HG03354 (cell line): ENCODE measurements at regions not wholly inside any gene's neighbourhood (a gene's known extent, or its start where the extent isn't known, plus 50 kb on each side); places are given as distances from the start of the nearest gene placed in this dataset.
A peak's percentile ranks its signal among the peaks of the same experiment; 100 is the strongest.
"Not testable (repeated sequence)": the region's sequence is repeated elsewhere in the genome, so short reads cannot be mapped to it uniquely, and the experiment has no call there.

Experiments
- ATAC-seq: cut with Tn5 transposase; IDR thresholded peaks from one replicate; pipeline ENCODE4 v1.9.1; 2021; ENCODE audit warnings: mild to moderate bottlenecking; ENCODE audit not compliant: unreplicated experiment, poor library complexity, severe bottlenecking

DNA sequence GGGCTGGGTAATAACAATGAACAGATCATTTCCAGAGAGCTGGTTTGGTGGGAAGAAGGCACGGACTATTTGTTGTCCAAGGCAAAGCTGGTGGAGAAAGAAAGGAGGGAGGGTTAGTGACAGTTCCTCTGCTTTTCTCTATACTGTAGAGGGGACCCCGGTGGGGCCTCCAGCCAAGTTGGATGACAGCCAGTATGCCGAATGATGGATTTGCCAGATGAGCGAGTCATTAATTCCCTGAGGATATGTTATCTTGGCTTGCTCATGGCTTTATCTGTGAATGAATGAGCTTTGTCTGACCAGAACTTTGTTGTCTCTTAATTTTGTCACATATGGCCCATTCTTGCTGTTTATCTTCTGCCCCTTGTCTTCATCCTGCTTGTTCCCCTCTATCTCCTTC is 158.6 kb upstream of the GLRA1 start:
- ATAC-seq = no peak

DNA sequence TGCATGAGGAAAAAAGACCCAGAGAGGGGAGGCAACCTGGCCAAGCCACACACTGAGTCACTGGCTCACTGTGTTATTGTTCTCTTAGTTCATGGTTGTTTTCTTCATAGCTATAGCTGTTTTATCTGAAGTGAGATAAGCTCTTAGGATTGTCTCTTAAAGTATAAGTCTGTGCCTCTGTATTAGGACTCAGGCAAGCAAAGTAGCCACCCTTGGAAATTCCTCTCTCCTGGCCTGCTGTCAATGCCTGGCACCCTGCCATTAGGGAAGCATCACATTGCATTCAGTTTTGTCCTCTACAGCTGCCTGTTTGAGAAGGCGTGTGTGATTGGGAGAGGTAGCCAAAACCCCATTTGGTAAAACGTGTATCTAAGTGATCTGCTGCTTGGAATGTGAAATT is 147.4 kb upstream of the GLRA1 start:
- ATAC-seq = no peak

DNA sequence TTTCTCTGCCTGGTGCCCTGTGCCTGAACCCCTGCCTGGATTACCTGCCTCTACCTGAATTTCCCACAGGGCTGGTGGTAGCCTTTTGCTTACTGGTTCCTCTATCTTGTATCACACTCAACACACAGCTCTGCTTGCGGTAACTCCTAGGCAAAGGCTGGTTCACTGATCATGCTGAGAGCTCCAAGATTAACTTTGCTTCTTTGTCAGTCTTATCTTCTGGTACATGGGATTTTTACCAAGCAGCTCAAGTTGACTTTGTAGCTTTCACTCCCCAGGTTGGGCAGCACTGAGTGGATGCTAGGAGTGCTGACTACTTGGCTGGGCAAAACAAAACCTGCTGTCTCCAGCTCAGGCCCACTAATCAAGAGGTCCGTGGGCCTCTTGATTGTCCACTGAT is 145.9 kb upstream of the GLRA1 start:
- ATAC-seq = no peak

DNA sequence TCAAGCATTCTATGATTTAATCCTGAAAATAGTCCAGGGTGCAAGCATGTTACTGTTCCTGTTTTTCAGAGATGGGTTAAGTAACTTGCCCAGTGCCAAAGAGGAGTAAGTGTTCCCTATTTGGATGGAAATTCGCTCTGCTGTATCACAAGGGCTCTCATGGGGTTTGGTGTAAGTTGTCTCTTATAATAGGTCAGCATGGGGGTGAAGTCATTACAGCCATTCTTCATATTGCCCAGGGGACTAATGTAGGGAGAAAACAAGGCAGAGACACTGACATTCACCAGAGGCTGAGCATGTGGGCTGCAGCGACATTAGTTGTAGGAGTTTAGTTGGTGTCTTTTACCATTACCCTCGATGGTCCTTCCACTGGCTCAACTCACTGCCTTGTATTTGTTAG is 142.1 kb upstream of the GLRA1 start:
- ATAC-seq = no peak

DNA sequence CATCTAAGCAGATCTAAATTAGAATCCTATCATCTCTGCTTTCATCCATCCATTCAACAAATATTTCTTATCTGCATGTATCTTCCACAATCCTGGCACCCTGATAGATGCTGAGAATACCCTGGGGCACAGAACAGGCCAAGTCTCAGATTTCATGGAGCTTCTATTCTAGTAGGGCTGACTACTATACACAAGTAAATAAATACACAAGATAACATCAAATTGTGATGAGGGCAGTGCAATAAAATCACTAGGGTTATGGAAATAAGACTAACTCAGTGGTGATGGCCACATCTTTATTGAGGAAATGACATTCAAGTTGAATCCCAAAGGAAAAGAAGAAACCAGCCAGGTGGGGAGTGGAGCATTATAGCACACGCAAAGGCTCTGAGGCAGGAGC is 138.4 kb upstream of the GLRA1 start:
- ATAC-seq = no peak

DNA sequence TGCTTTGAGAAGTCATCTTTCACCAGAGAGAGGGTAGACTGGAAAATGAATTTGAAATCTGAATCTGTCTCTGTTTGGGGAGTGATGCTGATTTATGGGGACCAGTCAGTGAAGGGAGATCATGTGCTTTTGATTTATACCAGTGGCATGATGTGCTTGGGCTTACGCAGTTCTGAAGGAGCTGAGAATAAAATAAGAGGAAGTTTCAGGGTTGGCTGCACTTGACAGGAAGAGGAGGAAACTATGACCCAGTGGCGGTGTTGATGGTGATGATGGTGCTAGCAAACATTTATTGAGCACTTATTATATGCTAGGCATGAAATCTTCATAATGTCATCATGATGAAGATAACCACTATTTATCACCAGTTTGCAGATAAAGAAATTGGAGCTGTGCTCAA is 136.4 kb upstream of the GLRA1 start:
- no peak for ATAC-seq

DNA sequence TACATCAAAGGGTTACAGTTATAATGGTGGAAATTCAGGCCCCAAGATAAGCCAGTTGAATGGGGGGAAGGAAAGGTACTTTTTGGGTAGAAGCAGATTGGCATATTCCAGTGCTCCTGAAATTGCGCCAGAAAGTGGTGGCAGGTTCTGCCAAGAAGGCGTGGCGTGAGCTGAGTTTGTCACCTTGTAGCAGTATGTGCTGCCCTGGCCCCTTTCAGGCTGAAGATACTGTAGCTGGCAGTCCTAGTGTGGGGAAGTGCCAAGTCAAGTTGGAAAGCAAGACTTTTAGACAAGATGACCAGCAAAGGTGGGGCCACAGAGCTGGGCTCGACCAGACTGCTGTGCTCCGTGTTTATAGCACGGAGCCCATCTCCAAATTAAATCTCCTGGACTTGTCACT is 133.6 kb upstream of the GLRA1 start:
- no peak for ATAC-seq

DNA sequence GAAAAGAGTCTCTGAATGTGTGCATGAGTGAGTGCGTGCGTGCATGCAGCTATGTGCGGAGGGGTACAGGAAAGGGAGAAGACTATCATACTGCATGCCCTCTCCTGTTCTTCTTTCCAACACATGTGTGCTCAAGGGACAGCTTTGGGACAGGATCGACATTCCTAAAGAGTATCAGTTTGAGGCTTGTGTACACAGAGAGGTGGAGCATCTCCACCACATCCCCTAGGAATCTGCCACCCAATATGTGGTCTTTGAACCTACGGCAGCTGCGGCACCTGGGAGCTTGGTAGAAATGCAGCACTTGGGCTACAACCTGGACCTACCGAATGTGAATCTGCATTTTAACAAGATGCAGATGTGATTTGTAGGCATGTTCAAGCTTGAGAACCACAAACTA is 132.3 kb upstream of the GLRA1 start:
- no peak for ATAC-seq

DNA sequence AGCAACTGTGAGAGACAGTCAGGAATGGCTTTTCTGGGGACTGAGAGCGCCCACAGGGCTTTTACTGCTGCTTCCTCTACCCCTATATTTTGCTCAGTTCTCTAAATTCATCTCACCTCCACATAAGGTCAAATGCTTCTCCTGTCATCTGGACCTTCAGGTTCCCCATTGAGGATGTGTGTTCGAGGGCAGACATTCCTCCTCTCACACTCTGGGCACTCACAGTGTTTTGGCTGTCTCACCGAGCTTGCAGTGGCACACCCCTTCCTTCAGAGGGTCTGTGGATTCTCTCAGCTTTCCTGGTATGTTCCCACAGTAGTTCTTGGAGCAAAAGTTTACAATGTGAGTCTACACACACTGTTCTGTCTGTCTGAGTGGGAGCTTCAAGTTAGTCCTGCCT is 127.8 kb upstream of the GLRA1 start:
- ATAC-seq = no peak

DNA sequence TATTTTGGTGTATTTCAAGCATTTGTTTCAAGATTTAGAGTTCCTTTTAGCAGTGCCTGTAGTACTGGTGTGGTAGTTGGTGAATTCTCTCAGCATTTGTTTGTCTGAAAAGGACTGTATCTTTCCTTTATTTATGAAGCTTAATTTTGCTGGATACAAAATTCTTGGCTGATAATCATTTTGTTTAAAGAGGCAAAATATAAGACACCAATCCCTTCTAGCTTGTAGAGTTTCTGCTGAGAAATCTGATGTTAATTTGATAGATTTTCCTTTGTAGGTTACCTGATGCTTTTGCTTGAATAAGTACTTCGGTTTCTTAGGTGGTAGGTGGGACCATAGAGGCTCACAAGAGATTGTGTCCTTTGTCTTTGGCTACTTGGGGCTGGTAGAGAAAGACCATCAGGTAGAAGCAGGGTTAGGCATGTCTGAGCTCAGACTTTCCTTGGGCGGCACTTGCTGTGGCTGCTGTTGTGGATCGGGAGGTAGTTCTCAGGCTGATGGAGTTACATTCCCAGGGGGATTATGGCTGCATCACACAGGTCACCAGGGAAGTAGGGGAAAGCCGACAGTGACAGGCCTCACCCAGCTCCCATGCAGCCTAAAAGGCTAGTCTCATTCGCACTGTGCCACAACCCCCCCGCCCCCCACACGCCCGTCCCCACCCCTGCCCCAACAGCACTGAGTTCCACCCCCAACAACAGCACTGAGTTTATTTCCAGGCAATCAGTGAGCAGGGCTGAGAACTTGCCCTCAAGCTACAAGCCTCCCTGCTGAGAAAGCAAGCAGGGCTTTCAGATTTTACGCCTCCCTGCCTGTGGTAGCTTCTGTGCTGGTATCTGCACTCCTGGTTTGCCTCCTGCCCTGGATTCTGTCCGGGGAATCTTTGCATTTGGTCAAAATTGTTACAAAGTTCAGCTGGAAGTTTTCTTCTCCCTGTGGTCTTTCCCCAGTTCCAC is 127.1 kb upstream of the GLRA1 start:
- ATAC-seq = no peak

DNA sequence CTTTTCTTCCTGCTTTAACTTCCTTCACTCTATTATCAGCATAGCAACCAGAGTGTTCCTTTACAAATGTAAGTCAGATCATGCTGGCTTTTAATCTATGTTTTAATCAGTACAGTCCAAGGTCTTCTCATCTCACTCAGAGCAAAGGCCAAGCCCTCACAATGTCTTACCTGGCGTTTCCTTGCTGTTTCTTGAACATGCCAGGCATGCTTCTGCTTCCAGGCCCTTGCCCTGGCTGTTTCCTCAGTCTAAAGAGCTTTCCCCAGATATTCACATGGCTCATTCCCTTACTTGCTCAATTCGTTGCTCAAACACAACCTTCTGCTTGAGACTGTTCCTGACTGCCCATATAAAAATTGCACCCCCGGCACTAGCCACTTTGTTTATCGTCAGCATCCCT is 121.7 kb upstream of the GLRA1 start:
- no peak for ATAC-seq

DNA sequence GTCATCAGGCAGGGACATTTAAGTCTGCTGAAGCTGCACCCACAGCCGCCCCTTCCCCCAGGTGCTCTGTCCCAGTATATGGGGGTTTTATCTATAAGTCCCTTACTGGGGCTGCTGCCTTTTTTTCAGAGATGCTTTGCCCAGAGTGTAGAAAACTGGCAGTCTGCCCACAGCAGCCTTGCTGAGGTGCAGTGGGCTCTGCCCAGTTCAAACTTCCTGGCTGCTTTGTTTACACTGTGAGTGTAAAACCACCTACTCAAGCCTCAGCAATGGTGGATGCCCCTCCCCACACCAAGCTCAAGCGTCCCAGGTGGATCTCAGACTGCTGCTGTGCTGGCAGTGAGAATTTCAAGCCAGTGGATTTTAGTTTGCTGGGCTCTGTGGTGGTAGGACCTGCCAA is 114.2 kb upstream of the GLRA1 start:
- ATAC-seq = not testable (repeated sequence)

DNA sequence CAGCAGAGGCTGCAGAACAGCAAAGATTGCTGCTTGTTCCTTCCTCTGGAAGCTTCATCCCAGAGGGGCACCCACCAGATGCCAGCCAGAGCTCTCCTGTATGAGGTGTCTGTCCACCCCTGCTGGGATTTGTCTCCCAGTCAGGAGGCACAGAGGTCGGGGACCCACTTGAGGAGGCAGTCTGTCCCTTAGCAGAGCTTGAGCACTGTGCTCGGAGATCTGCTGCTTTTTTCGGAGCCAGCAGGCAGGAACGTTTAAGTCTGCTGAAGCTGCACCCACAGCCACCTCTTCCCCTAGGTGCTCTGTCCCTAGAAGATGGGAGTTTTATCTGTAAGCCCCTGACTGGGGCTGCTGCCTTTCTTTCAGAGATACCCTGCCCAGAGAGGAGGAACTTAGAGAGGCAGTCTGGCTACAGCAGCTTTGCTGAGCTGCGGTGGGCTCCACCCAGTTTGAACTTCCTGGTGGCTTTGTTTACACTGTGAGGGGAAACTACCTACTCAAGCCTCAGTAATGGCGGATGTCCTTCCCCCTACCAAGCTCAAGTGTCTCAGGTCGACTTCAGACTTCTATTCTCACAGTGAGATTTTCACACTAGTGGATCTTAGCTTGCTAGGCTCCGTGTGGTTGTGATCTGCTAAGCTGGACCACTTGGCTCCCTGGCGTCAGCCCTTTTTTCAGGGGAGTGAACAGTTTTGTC is 101.8 kb upstream of the GLRA1 start:
- ATAC-seq = peak; percentile 74

DNA sequence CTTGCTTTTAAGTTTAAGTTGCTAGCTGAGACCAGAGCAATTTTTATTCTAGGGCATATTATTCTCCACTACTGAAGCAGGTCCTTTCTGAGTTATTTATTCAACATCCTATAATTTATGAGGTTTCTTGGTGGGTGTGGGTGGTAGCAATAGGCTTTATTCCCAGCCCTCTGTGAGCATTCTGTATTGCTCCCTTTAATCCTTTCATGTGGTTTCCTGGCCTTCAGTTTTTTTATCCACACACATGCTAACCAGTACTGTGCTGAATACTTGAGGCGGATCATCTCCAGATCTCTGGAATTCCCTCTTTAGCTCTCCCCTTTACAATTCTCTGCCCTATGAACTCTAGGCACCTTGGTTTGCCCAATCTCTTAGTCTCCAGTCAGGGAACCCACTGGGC is 91.8 kb upstream of the GLRA1 start:
- no peak for ATAC-seq

DNA sequence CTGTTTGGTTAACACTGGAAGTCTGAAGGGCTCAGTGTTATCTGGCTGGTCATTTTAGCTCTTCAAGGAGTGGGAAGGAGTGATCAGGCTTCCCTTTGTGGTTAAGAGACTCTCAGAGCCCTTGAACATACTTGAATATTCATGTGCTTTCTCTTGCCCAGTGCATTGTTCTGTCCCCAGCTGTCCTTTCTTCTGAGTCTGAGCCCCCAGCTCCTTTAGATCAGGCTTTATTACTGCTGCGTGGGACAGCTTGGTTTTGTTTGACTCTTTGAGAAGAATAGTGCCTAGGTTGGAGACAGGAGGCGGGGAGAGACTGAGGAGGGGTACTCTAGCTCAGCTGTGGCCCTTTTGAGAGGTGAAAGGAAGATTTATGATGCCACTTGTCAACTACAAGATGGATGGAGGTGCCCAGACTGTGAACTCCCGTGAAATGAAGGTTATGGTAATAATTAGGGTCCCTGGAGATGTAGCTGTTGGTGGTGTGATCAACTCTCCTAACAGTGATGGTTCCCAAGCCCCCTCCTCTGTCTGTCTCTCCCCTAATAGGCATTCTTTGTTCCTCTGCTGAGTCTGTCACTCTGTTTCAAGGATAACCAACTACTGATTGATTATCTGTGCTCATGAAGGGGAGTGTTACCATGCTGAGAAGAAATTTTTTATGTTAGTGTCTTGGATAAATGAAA is 83.1 kb upstream of the GLRA1 start:
- no peak for ATAC-seq

DNA sequence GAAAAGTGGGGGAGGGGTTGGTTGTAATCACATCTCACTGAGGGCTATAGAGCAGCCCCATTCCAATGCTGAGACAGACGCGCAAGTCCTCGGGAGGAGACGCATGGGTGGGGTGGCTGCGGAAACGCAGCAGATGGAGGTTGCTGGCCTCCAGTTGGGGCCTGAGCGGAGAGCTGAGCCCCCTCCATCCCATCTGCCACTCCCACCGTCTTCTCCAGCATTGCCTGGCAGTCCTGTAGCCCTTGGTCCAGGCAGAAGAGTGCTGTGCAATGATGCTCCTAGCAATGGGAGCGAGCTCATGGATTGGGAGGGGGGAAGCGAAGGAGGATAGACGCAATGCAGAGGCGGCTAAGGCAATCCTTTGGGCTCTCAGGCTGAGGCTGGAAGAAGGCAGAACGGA is 79.4 kb upstream of the GLRA1 start:
- no peak for ATAC-seq
